GM10248 (cell line): ENCODE measurements at regions not wholly inside any gene's neighbourhood (a gene's known extent, or its start where the extent isn't known, plus 50 kb on each side); places are given as distances from the start of the nearest gene placed in this dataset.

Experiments
- CTCF ChIA-PET: fragments of 300-600 bp; sonication (Branson Sonifier 250); formaldehyde crosslinking; extraction: SDS; loops from one replicate; lab custom pipeline; 2021; ENCODE audit warnings: antibody characterized with exemption; lab: Yijun Ruan, JAX
- POLR2A ChIA-PET: fragments of 350-650 bp; sonication (Branson Sonifier 250); formaldehyde crosslinking; extraction: SDS; loops from one replicate; lab custom pipeline; 2020; ENCODE audit warnings: antibody characterized with exemption; lab: Yijun Ruan, JAX
- DNase-seq: peaks from one replicate; pipeline ENCODE4 v3.0.0; 2012; ENCODE audit errors: extremely low spot score
- CTCF ChIP-seq: IDR thresholded peaks from 2 replicates; pipeline ENCODE4 v1.5.1; 2012; ENCODE audit warnings: mild to moderate bottlenecking, low read depth; ENCODE audit errors: extremely low read depth, missing control alignments, control extremely low read depth

DNA sequence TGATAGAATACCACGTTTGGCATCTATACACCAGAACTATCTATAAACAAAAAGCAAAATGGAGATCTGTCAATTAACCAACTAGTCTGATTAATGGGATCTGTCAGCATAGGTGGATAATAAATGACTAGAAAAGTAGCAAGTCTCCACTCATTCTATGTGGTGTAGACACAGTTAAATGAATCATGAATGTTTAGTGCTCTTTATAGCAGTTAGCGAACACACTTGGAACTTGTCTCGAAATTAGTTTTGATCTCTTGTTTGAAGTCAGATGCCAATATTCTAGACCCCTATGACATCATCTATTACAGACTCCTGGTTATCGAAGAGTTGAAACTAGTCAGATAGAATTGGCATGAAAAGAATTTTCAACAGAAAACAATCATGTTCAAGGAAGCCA, 259.7 kb downstream of the AHR start:
- CTCF ChIA-PET, result no interaction called here
- POLR2A ChIA-PET, result no interaction called here
- DNase-seq, result no peak
- no peak for TF ChIP-seq CTCF

DNA sequence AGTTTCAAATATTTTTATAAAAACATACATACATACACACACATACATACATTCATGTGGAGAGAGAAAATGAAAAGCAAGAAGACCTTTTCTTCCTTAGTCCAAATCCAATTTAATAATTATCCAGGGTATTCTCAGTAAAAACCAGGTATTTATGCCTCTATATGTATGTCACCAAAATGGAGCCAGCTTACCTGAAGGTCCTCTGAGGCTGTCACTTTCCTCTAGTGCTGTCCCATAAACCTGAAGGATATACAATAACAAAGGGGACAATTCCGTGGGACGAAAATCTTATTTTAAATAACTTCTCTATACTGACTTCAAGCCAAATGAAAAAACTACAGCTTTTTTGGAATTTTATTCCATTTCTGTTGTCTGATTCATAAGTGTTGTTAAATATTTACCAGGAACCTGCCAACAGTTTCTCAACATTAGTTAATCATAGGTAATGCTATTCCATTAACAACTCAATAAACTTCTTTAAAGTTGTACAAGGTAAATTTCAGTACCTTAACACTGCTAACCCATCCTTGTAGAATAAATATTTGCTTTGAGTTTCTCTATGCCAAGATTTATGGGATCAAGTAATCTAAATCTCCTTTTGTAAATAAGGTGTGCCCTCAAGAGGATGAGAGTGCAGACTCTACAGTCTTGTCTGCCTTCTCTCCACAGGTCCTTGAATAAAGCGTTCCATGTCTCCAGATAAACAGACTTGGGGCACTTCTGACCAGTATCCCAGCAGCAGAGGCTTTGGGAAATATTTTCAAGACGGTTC, 260.3 kb downstream of the AHR start:
- ChIA-PET CTCF (no interaction called here), POLR2A (no interaction called here)
- TF ChIP-seq CTCF, result no peak
- no peak for DNase-seq

DNA sequence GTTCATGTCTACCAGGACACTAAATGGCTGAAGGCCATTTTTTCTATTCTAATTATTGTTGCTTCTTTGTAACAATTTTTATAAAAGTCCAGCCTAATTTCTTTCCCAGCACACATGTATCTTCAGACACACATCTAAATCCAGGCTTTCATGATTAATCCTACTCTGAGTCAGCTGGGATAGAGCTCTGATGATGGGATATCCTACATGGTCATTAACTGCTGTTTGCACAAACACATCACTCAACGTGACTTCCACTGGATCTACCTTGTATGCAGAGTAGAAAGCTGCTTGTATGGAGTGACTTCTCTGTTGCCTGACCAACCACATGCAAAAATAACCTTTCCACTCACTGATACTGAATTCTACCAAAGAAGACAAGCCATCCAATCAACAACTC, 260.9 kb downstream of the AHR start:
- no peak for TF ChIP-seq CTCF
- ChIA-PET POLR2A (no interaction called here), CTCF (no interaction called here)
- no peak for DNase-seq

- no peak for TF ChIP-seq CTCF
- ChIA-PET POLR2A (no interaction called here), CTCF (no interaction called here)
- no peak for DNase-seq
Observed at GRCh38 chr7:17560516-17560915, 262.1 kb downstream of the AHR start.

- ChIA-PET POLR2A (no interaction called here), CTCF (no interaction called here)
- DNase-seq, result no peak
- TF ChIP-seq CTCF, result no peak
Observed at GRCh38 chr7:17560966-17561365, 262.5 kb downstream of the AHR start.

GRCh38 chr7:17564678-17565212, 266.3 kb downstream of the AHR start:
- ChIA-PET POLR2A (no interaction called here), CTCF (no interaction called here)
- no peak for DNase-seq
- no peak for TF ChIP-seq CTCF
